Upper lobe of right lung (tissue), 1 donor: ENCODE measurements at regions not wholly inside any gene's neighbourhood (a gene's known extent, or its start where the extent isn't known, plus 50 kb on each side); places are given as distances from the start of the nearest gene placed in this dataset.

ENCODE experiments used
- ATAC-seq: fragments of 200-7000 bp; cut with Tn5 transposase; one replicate; pipeline ENCODE4 v1.9.1; 2020; ENCODE audit warnings: mild to moderate bottlenecking, moderate library complexity
- DNase-seq: peaks from one replicate; pipeline ENCODE4 v3.0.0-alpha.2; 2020
- H3K27ac ChIP-seq: fragments of 200-600 bp; one replicate; pipeline ENCODE4 v1.8.0; 2022
- H3K27me3 ChIP-seq: fragments of 200-600 bp; one replicate; pipeline ENCODE4 v1.8.0; 2022; ENCODE audit warnings: mild to moderate bottlenecking
- H3K36me3 ChIP-seq: fragments of 200-600 bp; one replicate; pipeline ENCODE4 v1.8.0; 2022
- H3K4me1 ChIP-seq: fragments of 200-600 bp; one replicate; pipeline ENCODE4 v1.8.0; 2022
- H3K4me3 ChIP-seq: fragments of 200-600 bp; one replicate; pipeline ENCODE4 v1.8.0; 2022; ENCODE audit warnings: mild to moderate bottlenecking
- H3K9me3 ChIP-seq: fragments of 200-600 bp; one replicate; pipeline ENCODE4 v1.8.0; 2022
- intact Hi-C: fragments of 100-400 bp; cut with DNase I; formaldehyde crosslinking; loops from one replicate; pipeline ENCODE4 v1.11.0; 2022
- TF ChIP-seq, protein P1 (sequence below): fragments of 200-600 bp; IDR thresholded peaks from one replicate; pipeline ENCODE4 v1.8.0; 2022; ENCODE audit warnings: antibody characterized with exemption
- donor health status: DM: no; HTN: yes; CAD: no; lungs with severe emphysema.

- Histone ChIP-seq H3K36me3 (no peaks in the 10 kb centered on the region), H3K4me1 (no peaks in the 10 kb centered on the region), H3K9me3 (no peaks in the 10 kb centered on the region), H3K4me3 (no peak overlapping the region), H3K27me3 (peaks cover 3% of the 10 kb centered on the region), H3K27ac (no peak overlapping the region)
- TF ChIP-seq, protein P1, sequence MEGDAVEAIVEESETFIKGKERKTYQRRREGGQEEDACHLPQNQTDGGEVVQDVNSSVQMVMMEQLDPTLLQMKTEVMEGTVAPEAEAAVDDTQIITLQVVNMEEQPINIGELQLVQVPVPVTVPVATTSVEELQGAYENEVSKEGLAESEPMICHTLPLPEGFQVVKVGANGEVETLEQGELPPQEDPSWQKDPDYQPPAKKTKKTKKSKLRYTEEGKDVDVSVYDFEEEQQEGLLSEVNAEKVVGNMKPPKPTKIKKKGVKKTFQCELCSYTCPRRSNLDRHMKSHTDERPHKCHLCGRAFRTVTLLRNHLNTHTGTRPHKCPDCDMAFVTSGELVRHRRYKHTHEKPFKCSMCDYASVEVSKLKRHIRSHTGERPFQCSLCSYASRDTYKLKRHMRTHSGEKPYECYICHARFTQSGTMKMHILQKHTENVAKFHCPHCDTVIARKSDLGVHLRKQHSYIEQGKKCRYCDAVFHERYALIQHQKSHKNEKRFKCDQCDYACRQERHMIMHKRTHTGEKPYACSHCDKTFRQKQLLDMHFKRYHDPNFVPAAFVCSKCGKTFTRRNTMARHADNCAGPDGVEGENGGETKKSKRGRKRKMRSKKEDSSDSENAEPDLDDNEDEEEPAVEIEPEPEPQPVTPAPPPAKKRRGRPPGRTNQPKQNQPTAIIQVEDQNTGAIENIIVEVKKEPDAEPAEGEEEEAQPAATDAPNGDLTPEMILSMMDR: no peak
- DNase-seq: no peak
- intact Hi-C loops: no loop called here
- ATAC-seq: no peak
Measured at GRCh38 chr2:84373391-84373790, 85.7 kb downstream of the SUCLG1 start.

GRCh38 chr2:84362541-84362940 lies 96.5 kb downstream of the SUCLG1 start:
- TF ChIP-seq, protein P1: no peak
- ATAC-seq: no peak
- peaks cover 5% of the 10 kb centered on the region for H3K9me3 ChIP-seq
- no peak for DNase-seq
- intact Hi-C loops: no loop called here
- no peaks in the 10 kb centered on the region for H3K4me1 ChIP-seq
- H3K27me3 ChIP-seq: no peaks in the 10 kb centered on the region
- H3K36me3 ChIP-seq: no peaks in the 10 kb centered on the region
- H3K4me3 ChIP-seq: no peak overlapping the region
- H3K27ac ChIP-seq: no peak overlapping the region

- TF ChIP-seq, protein P1: no peak
- Histone ChIP-seq H3K27ac (no peak overlapping the region), H3K36me3 (no peaks in the 10 kb centered on the region), H3K4me1 (no peaks in the 10 kb centered on the region), H3K4me3 (no peak overlapping the region), H3K9me3 (no peaks in the 10 kb centered on the region), H3K27me3 (no peaks in the 10 kb centered on the region)
- no peak for ATAC-seq
- no peak for DNase-seq
- intact Hi-C loops: no loop called here
Measured at GRCh38 chr2:84338069-84338468, 121.0 kb downstream of the SUCLG1 start.

GRCh38 chr2:84327645-84328249 lies 131.3 kb downstream of the SUCLG1 start:
- TF ChIP-seq, protein P1: no peak
- Histone ChIP-seq H3K9me3 (no peaks in the 10 kb centered on the region), H3K27me3 (no peaks in the 10 kb centered on the region), H3K36me3 (no peaks in the 10 kb centered on the region), H3K4me3 (no peak overlapping the region), H3K4me1 (no peaks in the 10 kb centered on the region), H3K27ac (no peak overlapping the region)
- DNase-seq (no peak), ATAC-seq (no peak)
- intact Hi-C loops: no loop called here

DNA sequence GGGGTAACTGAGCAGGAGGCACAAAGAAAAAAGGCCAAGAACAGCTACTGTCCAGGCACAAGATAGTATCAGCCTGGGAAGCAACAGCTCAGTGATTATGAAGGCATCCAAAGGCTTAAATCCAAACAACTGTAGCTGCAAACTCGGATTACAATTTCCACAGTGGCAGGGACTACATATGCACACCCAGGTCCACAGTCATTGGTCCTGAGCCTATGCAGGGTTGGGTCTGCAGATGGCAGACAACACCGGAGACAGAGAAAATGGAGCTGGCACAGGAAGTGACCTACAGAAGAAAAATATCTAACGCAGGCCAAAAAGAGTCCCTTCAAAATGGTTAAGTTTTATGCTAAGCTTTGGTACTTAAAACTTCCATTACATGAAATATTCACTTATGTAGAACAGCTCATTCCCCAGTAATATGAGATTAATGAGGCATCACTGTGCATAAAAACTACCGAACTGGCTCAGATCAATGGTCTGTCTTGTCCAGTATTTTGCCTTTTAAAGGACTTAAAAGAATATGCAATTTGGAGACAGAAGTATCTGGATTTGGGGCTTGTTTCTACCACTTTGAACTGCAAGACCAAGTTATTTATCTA lies 132.1 kb downstream of the SUCLG1 start:
- H3K36me3 ChIP-seq: no peaks in the 10 kb centered on the region
- H3K9me3 ChIP-seq: no peaks in the 10 kb centered on the region
- no peak for DNase-seq
- no peak overlapping the region for H3K27ac ChIP-seq
- ATAC-seq: no peak
- intact Hi-C loops: no loop called here
- no peaks in the 10 kb centered on the region for H3K27me3 ChIP-seq
- H3K4me3 ChIP-seq: no peak overlapping the region
- TF ChIP-seq, protein P1: no peak
- H3K4me1 ChIP-seq: no peaks in the 10 kb centered on the region

- H3K4me3 ChIP-seq: no peak overlapping the region
- ATAC-seq: no peak
- H3K27me3 ChIP-seq: no peaks in the 10 kb centered on the region
- intact Hi-C loops: no loop called here
- TF ChIP-seq, protein P1: no peak
- no peaks in the 10 kb centered on the region for H3K4me1 ChIP-seq
- DNase-seq: no peak
- no peaks in the 10 kb centered on the region for H3K36me3 ChIP-seq
- H3K9me3 ChIP-seq: no peaks in the 10 kb centered on the region
- no peak overlapping the region for H3K27ac ChIP-seq
Measured at GRCh38 chr2:84323890-84324289, 135.2 kb downstream of the SUCLG1 start.
